Adipocyte (in vitro differentiated cells): ENCODE measurements at regions not wholly inside any gene's neighbourhood (a gene's known extent, or its start where the extent isn't known, plus 50 kb on each side); places are given as distances from the start of the nearest gene placed in this dataset.

Experiments used
- DNase-seq: peaks from one replicate; pipeline ENCODE4 v3.0.0-alpha.2; 2015; ENCODE audit warnings: low read depth
- H3K27me3 ChIP-seq: replicated peaks from 2 replicates; pipeline ENCODE4 v1.7.0; 2013; ENCODE audit warnings: mild to moderate bottlenecking, low read length, moderate library complexity; ENCODE audit not compliant: control insufficient read depth, insufficient read depth
- H3K36me3 ChIP-seq: 2 replicates; pipeline ENCODE4 v1.7.0; 2013; ENCODE audit warnings: low read length, mild to moderate bottlenecking, moderate library complexity; ENCODE audit not compliant: control insufficient read depth, insufficient read depth, severe bottlenecking
- H3K4me1 ChIP-seq: 2 replicates; pipeline ENCODE4 v1.7.0; 2013; ENCODE audit warnings: mild to moderate bottlenecking, low read length, moderate library complexity; ENCODE audit not compliant: control insufficient read depth, insufficient read depth
- H3K4me3 ChIP-seq: 2 replicates; pipeline ENCODE4 v1.7.0; 2013; ENCODE audit warnings: mild to moderate bottlenecking, low read length, moderate library complexity
- H3K9ac ChIP-seq: 2 replicates; pipeline ENCODE4 v1.7.0; 2013; ENCODE audit warnings: mild to moderate bottlenecking, low read length, moderate library complexity
- H3K9me3 ChIP-seq: 2 replicates; pipeline ENCODE4 v1.7.0; 2013; ENCODE audit warnings: mild to moderate bottlenecking, low read length, moderate library complexity; ENCODE audit not compliant: control insufficient read depth

GRCh38 chr3:181860235-181860634 lies 148.5 kb downstream of the SOX2 start:
- H3K9ac ChIP-seq, result no peak overlapping the region
- no peak overlapping the region for H3K4me3 ChIP-seq
- no peaks in the 10 kb centered on the region for H3K36me3 ChIP-seq
- H3K27me3 ChIP-seq, result no peaks in the 10 kb centered on the region
- H3K4me1 ChIP-seq, result no peaks in the 10 kb centered on the region
- no peak for DNase-seq
- H3K9me3 ChIP-seq, result no peaks in the 10 kb centered on the region

GRCh38 chr3:181862502-181862901 lies 150.8 kb downstream of the SOX2 start:
- no peaks in the 10 kb centered on the region for H3K4me1 ChIP-seq
- no peak overlapping the region for H3K4me3 ChIP-seq
- H3K9me3 ChIP-seq, result no peaks in the 10 kb centered on the region
- H3K36me3 ChIP-seq, result no peaks in the 10 kb centered on the region
- H3K27me3 ChIP-seq, result no peaks in the 10 kb centered on the region
- no peak overlapping the region for H3K9ac ChIP-seq
- DNase-seq, result no peak

- Histone ChIP-seq H3K36me3 (no peaks in the 10 kb centered on the region), H3K27me3 (peaks cover 9% of the 10 kb centered on the region), H3K9ac (no peak overlapping the region), H3K9me3 (no peaks in the 10 kb centered on the region), H3K4me1 (peaks cover 4% of the 10 kb centered on the region), H3K4me3 (no peak overlapping the region)
- DNase-seq, result no peak
Observed at GRCh38 chr3:181868576-181869082, 156.9 kb downstream of the SOX2 start.

- H3K36me3 ChIP-seq, result no peaks in the 10 kb centered on the region
- H3K9me3 ChIP-seq, result no peaks in the 10 kb centered on the region
- H3K27me3 ChIP-seq, result peaks cover 9% of the 10 kb centered on the region
- no peak overlapping the region for H3K9ac ChIP-seq
- no peak for DNase-seq
- H3K4me3 ChIP-seq, result no peak overlapping the region
- peaks cover 4% of the 10 kb centered on the region for H3K4me1 ChIP-seq
Observed at GRCh38 chr3:181872887-181873286, 161.2 kb downstream of the SOX2 start.

GRCh38 chr3:181879926-181880325 lies 168.2 kb downstream of the SOX2 start:
- Histone ChIP-seq H3K9me3 (no peaks in the 10 kb centered on the region), H3K4me1 (no peaks in the 10 kb centered on the region), H3K27me3 (no peaks in the 10 kb centered on the region), H3K9ac (no peak overlapping the region), H3K36me3 (no peaks in the 10 kb centered on the region), H3K4me3 (no peak overlapping the region)
- no peak for DNase-seq

- H3K4me1 ChIP-seq, result no peaks in the 10 kb centered on the region
- no peak overlapping the region for H3K9ac ChIP-seq
- DNase-seq, result no peak
- no peaks in the 10 kb centered on the region for H3K36me3 ChIP-seq
- H3K9me3 ChIP-seq, result no peaks in the 10 kb centered on the region
- H3K4me3 ChIP-seq, result no peak overlapping the region
- no peaks in the 10 kb centered on the region for H3K27me3 ChIP-seq
Observed at GRCh38 chr3:181880331-181880730, 168.6 kb downstream of the SOX2 start.

- Histone ChIP-seq H3K4me1 (no peaks in the 10 kb centered on the region), H3K36me3 (no peaks in the 10 kb centered on the region), H3K9ac (no peak overlapping the region), H3K9me3 (no peaks in the 10 kb centered on the region), H3K27me3 (no peaks in the 10 kb centered on the region), H3K4me3 (no peak overlapping the region)
- DNase-seq, result no peak
Observed at GRCh38 chr3:181881749-181882148, 170.0 kb downstream of the SOX2 start.

GRCh38 chr3:181885868-181886630 lies 174.3 kb downstream of the SOX2 start:
- H3K36me3 ChIP-seq, result no peaks in the 10 kb centered on the region
- DNase-seq, result no peak
- peaks cover 8% of the 10 kb centered on the region for H3K27me3 ChIP-seq
- no peak overlapping the region for H3K9ac ChIP-seq
- peaks cover 4% of the 10 kb centered on the region for H3K9me3 ChIP-seq
- no peak overlapping the region for H3K4me3 ChIP-seq
- H3K4me1 ChIP-seq, result no peaks in the 10 kb centered on the region

- Histone ChIP-seq H3K36me3 (no peaks in the 10 kb centered on the region), H3K9ac (no peak overlapping the region), H3K27me3 (peaks cover 8% of the 10 kb centered on the region), H3K4me1 (no peaks in the 10 kb centered on the region), H3K9me3 (peaks cover 4% of the 10 kb centered on the region), H3K4me3 (no peak overlapping the region)
- DNase-seq, result no peak
Observed at GRCh38 chr3:181886676-181887075, 175.0 kb downstream of the SOX2 start.

GRCh38 chr3:181887685-181888084 lies 176.0 kb downstream of the SOX2 start:
- Histone ChIP-seq H3K4me3 (no peak overlapping the region), H3K4me1 (no peaks in the 10 kb centered on the region), H3K36me3 (no peaks in the 10 kb centered on the region), H3K9ac (no peak overlapping the region), H3K27me3 (peaks cover 8% of the 10 kb centered on the region), H3K9me3 (peaks cover 4% of the 10 kb centered on the region)
- no peak for DNase-seq

GRCh38 chr3:181888234-181888633 lies 176.5 kb downstream of the SOX2 start:
- Histone ChIP-seq H3K27me3 (peaks cover 8% of the 10 kb centered on the region), H3K9me3 (peaks cover 4% of the 10 kb centered on the region), H3K36me3 (no peaks in the 10 kb centered on the region), H3K4me1 (no peaks in the 10 kb centered on the region), H3K4me3 (no peak overlapping the region), H3K9ac (no peak overlapping the region)
- no peak for DNase-seq

- H3K9me3 ChIP-seq, result peaks cover 4% of the 10 kb centered on the region
- H3K36me3 ChIP-seq, result no peaks in the 10 kb centered on the region
- no peak overlapping the region for H3K4me3 ChIP-seq
- H3K4me1 ChIP-seq, result no peaks in the 10 kb centered on the region
- H3K27me3 ChIP-seq, result no peaks in the 10 kb centered on the region
- no peak overlapping the region for H3K9ac ChIP-seq
- no peak for DNase-seq
Observed at GRCh38 chr3:181892848-181893247, 181.1 kb downstream of the SOX2 start.
